H1 (cell line): ENCODE measurements at regions not wholly inside any gene's neighbourhood (a gene's known extent, or its start where the extent isn't known, plus 50 kb on each side); places are given as distances from the start of the nearest gene placed in this dataset.

Experiments
- FOSL1 ChIP-seq: IDR thresholded peaks from 2 replicates; pipeline ENCODE4 v1.6.1; 2011; ENCODE audit warnings: mild to moderate bottlenecking, low read depth, low read length, moderate library complexity; ENCODE audit not compliant: insufficient read depth
- POLR2A ChIP-seq, 2 experiments: IDR thresholded peaks; 1 replicate in 1 of 2; 2 replicates in 1 of 2; pipeline ENCODE4 v1.6.1; 2011; ENCODE audit warnings: low read depth in 2 of 2, low read length in 2 of 2, mild to moderate bottlenecking in 2 of 2; ENCODE audit errors: control extremely low read depth in 1 of 2
- SIN3A ChIP-seq, 2 experiments: IDR thresholded peaks in 1 of 2; conservative IDR thresholded peaks in 1 of 2; 2 replicates each; pipeline ENCODE4 v1.6.1; 2011 to 2012; ENCODE audit warnings: low read length in 2 of 2, improper control_type of control experiment in 1 of 2, low read depth in 1 of 2, mild to moderate bottlenecking in 1 of 2
- SP2 ChIP-seq: IDR thresholded peaks from 2 replicates; pipeline ENCODE4 v1.6.1; 2012; ENCODE audit warnings: mild to moderate bottlenecking, low read length, inconsistent platforms
- SP4 ChIP-seq: IDR thresholded peaks from 2 replicates; pipeline ENCODE4 v1.6.1; 2012; ENCODE audit warnings: low read length, inconsistent platforms
- TAF1 ChIP-seq: IDR thresholded peaks from 2 replicates; pipeline ENCODE4 v1.6.1; 2011; ENCODE audit warnings: mild to moderate bottlenecking, low read depth, low read length

DNA sequence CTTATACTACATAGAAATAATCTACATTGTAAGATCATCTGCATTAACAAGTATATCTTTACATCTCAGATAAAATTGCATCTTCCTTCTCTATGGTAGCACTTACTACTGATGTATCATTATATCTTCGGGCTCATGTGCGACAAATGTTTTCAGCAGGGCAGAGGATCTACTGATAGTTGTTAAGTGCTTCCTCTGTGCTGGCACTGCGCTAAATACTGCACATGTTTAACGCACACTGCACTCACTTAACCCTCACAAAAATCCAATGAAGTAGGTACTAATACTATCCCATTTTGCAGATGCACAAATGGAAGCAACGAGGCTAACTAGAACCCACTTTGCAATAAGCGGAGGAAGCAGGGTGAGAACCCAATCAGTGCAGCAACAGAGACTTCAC is 75.6 kb upstream of the USP25 start:
- no peak for TF ChIP-seq FOSL1
- TF ChIP-seq TAF1: no peak
- TF ChIP-seq SP2: no peak
- no peak for TF ChIP-seq POLR2A (IDR thresholded peaks at IDR 0.05; ENCODE audit: control extremely low read depth in 1 of 2, low read depth in 2 of 2, low read length in 2 of 2)
- TF ChIP-seq SP4: no peak
- TF ChIP-seq SIN3A (conservative IDR thresholded peaks at IDR 0.05 in 1 of 2, IDR thresholded peaks at IDR 0.05 in 1 of 2; ENCODE audit: low read depth in 1 of 2, low read length in 2 of 2): no peak
